ENCODE measurements at regions not wholly inside any gene's neighbourhood (a gene's known extent, or its start where the extent isn't known, plus 50 kb on each side); places are given as distances from the start of the nearest gene placed in this dataset.

GRCh38 chr1:184163674-184164465 is 112.3 kb downstream of the TSEN15 start:
- Histone ChIP-seq H3K27me3 (no peaks in the 10 kb centered on the region), H3K4me1 (peaks cover 0 to 28% (median 0%) of the 10 kb centered on the region in 4 donors), H3K4me3 (no peak overlapping the region), H3K36me3 (no peaks in the 10 kb centered on the region), H3K27ac (no peak overlapping the region), H3K9me3 (no peaks in the 10 kb centered on the region)
- TF ChIP-seq POLR2A (IDR thresholded peaks at IDR 0.05) (no peak), EP300 (IDR thresholded peaks at IDR 0.05) (no peak), CTCF (IDR thresholded peaks at IDR 0.05) (no peak)
- no peak for DNase-seq (ENCODE audit: low spot score in 2 of 2)
- WGBS, 2 donors, result 68 to 80% methylated on average over 3 of the region's 3 CpGs

- TF ChIP-seq POLR2A (IDR thresholded peaks at IDR 0.05), result no peak
- TF ChIP-seq EP300 (IDR thresholded peaks at IDR 0.05), result no peak
- no peak for TF ChIP-seq CTCF (IDR thresholded peaks at IDR 0.05)
- Histone ChIP-seq H3K27ac (no peak overlapping the region), H3K27me3 (no peaks in the 10 kb centered on the region), H3K36me3 (no peaks in the 10 kb centered on the region), H3K4me3 (no peak overlapping the region), H3K9me3 (no peaks in the 10 kb centered on the region), H3K4me1 (peaks cover 0 to 28% (median 0%) of the 10 kb centered on the region in 4 donors)
- 77 to 83% methylated on average over 1 of the region's 1 CpG for WGBS, 2 donors
- DNase-seq (ENCODE audit: low spot score in 2 of 2), result no peak
These were observed 113.0 kb downstream of the TSEN15 start for GRCh38 chr1:184164536-184164935.

GRCh38 chr1:184166485-184166884 is 115.0 kb downstream of the TSEN15 start:
- Histone ChIP-seq H3K36me3 (no peaks in the 10 kb centered on the region), H3K27me3 (no peaks in the 10 kb centered on the region), H3K4me1 (peaks cover 0 to 22% (median 0%) of the 10 kb centered on the region in 4 donors), H3K4me3 (no peak overlapping the region), H3K27ac (no peak overlapping the region), H3K9me3 (no peaks in the 10 kb centered on the region)
- TF ChIP-seq CTCF (IDR thresholded peaks at IDR 0.05), result no peak
- TF ChIP-seq EP300 (IDR thresholded peaks at IDR 0.05), result no peak
- no peak for TF ChIP-seq POLR2A (IDR thresholded peaks at IDR 0.05)
- 77 to 84% methylated on average over 3 of the region's 3 CpGs for WGBS, 2 donors
- no peak for DNase-seq (ENCODE audit: low spot score in 2 of 2)

- Histone ChIP-seq H3K27me3 (no peaks in the 10 kb centered on the region), H3K27ac (no peak overlapping the region), H3K4me3 (no peak overlapping the region), H3K9me3 (no peaks in the 10 kb centered on the region), H3K36me3 (no peaks in the 10 kb centered on the region), H3K4me1 (peaks cover 0 to 16% (median 0%) of the 10 kb centered on the region in 4 donors)
- no peak for TF ChIP-seq POLR2A (IDR thresholded peaks at IDR 0.05)
- no peak for TF ChIP-seq CTCF (IDR thresholded peaks at IDR 0.05)
- TF ChIP-seq EP300 (IDR thresholded peaks at IDR 0.05), result no peak
- WGBS, 2 donors, result 52 to 70% methylated on average over 1 of the region's 1 CpG
- no peak for DNase-seq (ENCODE audit: low spot score in 2 of 2)
These were observed 115.8 kb downstream of the TSEN15 start for GRCh38 chr1:184167352-184167751.

- H3K36me3 ChIP-seq, result no peaks in the 10 kb centered on the region
- TF ChIP-seq POLR2A (IDR thresholded peaks at IDR 0.05) (no peak), CTCF (IDR thresholded peaks at IDR 0.05) (no peak), EP300 (IDR thresholded peaks at IDR 0.05) (no peak)
These were observed 119.2 kb downstream of the TSEN15 start for GRCh38 chr1:184170719-184171118.

More at GRCh38 chr1:184170719-184171118, 119.2 kb downstream of the TSEN15 start:
- H3K27ac ChIP-seq, result no peak overlapping the region
- H3K4me1 ChIP-seq, result no peaks in the 10 kb centered on the region
- no peaks in the 10 kb centered on the region for H3K9me3 ChIP-seq
- H3K27me3 ChIP-seq, result no peaks in the 10 kb centered on the region
- DNase-seq (ENCODE audit: low spot score in 2 of 2), result no peak
- no peak overlapping the region for H3K4me3 ChIP-seq

All from tibial nerve (tissue), 4 donors.